Activated CD4-positive, CD25-positive, alpha-beta regulatory T cell treated with anti-CD3 and anti-CD28 coated beads, Interleukin-2, amount 50 U/mL, for 24 hours (primary cell): ENCODE measurements at regions not wholly inside any gene's neighbourhood (a gene's known extent, or its start where the extent isn't known, plus 50 kb on each side); places are given as distances from the start of the nearest gene placed in this dataset.
A peak's percentile ranks its signal among the peaks of the same experiment; 100 is the strongest.
"Not testable (repeated sequence)": the region's sequence is repeated elsewhere in the genome, so short reads cannot be mapped to it uniquely, and the experiment has no call there.

Experiments
- ATAC-seq, 2 donors: fragments of 150-1000 bp; cut with Tn5 transposase; one replicate each; pipeline ENCODE4 v1.10.0; 2021; ENCODE audit warnings: mild to moderate bottlenecking in 1 of 2, moderate library complexity in 1 of 2

- no peak for ATAC-seq
These were observed 107.5 kb upstream of the PELI1 start for GRCh38 chr2:64251497-64252250.

GRCh38 chr2:64252251-64252978, 108.2 kb upstream of the PELI1 start:
- ATAC-seq, result not testable (repeated sequence)

GRCh38 chr2:64253421-64253820, 109.2 kb upstream of the PELI1 start:
- ATAC-seq, result not testable (repeated sequence)

- no peak for ATAC-seq
These were observed 114.3 kb upstream of the PELI1 start for GRCh38 chr2:64258566-64258965.

DNA sequence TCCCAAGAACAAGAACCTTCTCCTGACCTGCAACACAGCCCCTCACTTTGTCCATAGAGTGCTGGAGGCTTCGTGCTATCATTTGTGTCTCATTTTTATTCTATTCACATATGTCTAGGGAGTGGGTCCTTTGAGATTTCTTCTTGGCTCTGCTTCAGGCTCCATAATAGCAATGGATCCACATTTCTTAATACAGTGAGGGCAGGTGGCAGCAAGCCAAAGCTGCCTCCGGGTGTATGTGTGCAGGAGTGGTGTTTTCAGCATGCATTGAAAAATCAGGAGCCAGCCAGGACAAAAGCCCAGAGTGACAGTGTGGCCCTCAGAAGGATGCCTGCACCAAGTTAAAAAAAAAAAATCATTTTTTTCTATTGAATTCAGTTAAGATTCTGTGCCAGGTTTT, 115.1 kb upstream of the PELI1 start:
- ATAC-seq, result no peak

DNA sequence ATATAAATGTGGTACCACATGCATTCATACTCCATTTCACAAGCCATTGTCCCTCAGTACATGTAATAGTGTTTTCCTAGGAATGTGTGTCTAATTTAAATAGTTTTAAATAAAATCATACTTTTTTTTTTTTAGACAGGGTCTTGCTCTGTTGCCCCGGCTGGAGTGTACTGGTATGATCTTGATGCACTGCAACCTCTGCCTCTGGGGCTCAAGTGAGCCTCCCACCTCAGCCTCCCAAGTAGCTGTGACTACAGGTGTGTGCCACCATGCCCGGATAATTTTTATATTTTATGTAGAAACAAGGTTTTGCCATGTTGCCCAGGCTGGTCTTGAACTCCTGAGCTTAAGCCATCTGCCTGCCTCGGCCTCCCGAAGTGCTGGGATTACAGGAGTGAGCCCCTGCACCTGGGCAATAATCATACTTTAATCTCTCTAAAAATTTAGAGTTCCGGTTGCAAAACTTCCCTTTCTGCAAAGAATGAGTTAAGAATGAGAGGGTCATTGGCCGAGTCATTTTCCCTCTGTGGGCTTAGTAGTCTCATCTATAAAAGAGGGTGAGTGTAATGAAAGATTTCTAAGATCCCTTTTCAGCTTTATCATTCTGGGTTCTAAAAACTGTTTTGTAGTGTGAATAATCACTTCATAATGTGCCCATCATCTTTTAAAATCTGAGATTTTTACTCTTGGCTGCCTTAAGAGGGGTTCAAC, 116.0 kb upstream of the PELI1 start:
- peak in 1 of 2 donors; percentile 20 for ATAC-seq

GRCh38 chr2:64260817-64261216, 116.6 kb upstream of the PELI1 start:
- ATAC-seq, result peak; percentile 45 to 55

DNA sequence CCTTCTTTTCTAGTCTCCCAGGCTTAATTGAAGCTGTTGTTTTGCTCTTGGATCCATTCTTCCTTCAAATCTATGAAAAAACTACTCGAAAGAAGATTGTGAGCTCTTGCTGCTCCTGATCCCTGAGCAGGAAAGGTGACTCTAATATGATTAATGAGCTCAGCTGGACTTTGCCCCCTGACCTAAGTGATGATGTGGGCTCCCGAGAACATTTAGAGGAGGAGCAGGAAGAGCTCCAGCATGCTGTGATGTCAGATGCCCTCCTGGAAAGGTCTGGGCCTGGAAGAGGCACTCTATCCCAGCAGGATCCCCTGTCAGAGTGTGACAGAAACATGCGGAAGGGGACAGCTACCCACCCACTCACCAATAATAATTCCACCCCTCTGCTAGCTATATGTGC, 117.9 kb upstream of the PELI1 start:
- ATAC-seq, result no peak

GRCh38 chr2:64262816-64263215, 118.6 kb upstream of the PELI1 start:
- ATAC-seq, result no peak

DNA sequence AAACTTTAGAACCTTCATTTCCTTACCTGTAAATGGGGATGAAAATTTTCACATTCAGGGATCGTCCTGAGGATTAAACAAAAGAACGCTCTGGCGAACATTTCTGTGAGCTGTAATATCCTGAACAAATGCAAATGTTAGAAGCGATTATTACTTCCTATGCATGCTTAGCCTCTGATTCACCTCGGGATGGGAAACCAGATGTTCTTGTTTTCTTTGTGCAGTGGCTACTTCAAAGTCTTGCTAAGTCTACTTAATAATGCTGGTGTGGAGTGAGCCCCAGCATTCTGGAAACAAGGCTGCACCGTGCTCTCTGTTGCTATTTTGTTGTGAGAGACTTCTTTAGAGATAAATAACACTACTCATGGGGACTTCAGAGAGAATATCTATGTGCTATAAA, 119.1 kb upstream of the PELI1 start:
- no peak for ATAC-seq

DNA sequence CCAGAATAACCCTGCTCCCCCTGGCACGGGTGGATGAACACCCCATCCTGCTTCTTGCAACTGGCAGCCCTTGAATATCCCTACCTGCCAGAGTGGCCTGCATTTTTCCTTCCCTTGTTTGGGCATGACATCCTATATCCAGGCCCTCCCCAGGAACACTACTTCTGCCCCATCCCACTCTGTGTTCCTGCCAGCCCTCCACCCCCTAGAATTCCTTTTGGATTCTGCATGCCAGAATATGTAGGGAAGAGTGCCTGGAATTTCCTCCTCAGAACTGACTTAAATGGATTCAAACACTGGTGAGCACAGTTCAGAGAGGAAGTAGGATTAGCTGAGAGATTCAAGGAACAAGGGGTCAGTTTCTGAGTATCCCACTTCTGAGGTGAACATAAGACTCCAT, 123.5 kb upstream of the PELI1 start:
- ATAC-seq, result no peak

DNA sequence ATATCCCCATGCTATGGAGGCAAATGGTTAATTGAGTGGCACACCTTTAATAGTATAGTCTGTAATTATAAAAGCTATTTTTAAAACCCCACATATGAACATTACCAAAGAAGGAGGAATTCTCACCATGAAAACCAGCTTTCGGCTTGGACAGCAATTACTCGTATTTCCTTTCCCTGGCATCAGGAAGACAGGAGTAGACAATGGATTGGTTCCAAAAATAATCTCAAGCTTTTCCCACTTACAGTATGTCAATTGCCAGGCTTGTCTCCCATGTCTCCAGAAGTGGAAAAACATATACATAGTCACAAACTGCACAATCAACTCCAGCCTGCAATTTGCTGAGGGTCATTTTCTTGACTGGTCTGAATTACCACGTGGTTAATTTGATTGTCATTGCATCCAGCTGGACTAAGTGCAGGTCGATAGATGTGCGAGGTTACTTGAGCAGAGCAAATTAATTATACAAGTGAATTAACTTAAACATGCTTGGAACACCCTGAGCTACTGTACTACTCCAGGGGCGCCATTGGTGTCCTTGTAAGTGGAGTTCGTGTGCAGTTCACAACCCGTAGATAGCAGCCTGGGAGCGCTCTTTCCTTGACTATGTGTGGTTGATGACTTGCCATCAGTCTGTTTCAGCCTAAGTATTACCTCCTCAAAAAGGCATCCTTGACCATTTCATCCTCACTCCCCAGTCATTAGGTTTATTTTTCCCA, 124.3 kb upstream of the PELI1 start:
- ATAC-seq, result no peak

DNA sequence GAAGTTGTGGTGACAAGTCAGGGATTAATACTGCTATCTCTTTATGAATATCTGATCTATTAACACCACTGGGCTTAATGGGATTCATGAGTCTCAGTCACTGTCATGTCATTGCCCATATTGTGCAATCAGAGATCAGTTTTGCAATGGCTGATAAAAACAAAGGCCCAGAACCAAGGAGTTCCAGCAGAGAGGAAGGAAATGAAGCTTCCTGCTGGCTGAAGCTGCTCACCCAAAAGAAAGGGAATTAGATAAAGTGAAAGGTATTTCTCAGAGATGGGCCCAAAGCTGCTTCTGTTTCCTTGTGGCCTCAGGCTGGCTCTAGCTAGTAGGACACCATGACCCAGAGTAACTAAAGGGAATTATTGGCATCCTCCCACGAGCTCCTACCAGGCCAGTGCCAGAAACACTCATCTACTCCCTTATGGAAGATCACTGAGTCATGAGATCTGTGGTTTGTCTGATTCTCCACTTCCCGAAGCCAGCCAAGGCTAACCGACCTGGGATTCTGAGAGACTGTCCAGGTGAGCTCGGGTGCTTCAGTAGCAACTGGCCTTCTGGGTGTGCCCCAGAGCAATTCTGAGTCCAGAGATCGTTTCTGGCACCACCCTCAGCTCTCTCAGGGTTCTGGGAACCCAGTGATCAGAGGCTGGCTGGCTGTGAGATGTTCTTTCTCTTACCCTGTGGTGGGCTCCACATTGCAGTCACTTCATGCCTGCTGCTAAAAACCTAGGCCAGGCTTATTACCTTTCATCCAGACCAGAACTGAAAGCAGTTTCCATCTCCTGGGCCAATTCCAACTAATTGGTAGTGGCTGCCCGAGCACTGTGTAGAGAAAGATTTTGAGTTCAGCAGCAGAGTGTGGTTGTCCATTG, 129.5 kb upstream of the PELI1 start:
- peak; percentile 80 to 83 for ATAC-seq

DNA sequence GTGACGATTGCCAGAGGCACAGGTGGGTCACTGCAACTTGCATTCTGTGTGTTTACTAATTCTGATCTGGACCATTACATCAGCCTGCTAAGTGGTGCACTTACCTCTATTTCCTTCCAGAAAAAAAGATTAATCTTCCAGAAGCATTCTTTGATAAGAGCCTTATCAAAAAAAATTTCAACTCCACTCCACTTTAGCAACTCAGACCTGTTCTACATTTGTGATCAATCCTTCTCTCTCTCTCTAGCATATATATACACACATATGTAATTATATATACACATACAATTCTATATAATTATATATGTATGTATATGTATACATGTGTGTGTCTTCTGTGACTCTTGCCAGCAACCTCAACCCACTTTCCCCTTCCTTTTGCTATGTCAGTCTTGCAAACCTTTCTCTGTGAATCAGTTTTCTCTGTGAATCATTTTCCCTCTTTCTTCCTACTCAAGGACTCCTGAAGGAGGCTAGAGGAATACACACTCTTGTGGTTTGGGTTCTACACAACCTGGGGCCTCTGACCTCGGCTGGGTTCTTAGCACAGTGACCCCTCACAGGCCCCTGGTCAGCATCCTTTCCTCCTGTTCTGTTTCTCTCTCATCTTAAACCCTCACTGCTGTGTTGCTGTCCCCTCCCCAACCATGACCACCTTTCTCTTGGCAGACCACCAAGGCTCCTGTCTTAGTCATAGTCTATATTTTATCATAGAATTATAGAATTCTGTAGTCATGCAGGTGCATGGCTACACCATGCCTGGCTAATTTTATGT, 130.4 kb upstream of the PELI1 start:
- ATAC-seq, result peak; percentile 32 to 39

GRCh38 chr2:64275174-64275466, 130.9 kb upstream of the PELI1 start:
- ATAC-seq, result no peak

DNA sequence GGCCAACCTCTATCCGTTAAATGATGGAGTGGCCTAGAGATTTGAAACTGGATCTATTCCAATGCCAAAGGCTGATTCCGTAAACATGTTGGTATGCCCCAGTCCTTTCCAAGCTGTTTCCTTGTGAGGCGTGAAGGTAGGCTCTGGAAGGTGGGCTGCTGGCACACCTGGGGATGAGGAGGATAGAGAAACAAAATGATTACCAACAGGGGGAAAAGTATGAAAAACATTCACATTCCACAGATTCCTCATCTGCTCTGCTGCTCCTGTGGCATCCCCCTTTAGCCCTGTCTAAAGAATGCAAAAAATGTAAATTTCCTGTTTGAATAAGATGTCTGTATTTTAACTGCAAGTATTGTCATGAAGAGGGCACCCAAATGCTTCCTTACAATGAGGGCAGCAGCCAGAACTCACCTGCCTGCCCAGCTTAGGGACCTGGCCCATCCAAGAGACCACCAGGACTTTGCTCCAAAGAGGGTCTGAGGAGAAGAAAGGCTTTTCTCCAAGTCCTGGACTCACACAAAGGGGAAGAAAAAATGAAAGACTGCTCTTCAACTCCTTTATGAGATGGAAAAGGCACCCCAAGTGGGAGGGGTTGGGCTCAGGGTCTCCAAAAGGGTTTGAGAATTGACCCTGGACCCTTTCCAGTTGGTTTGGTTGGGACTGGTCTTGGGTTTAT, 132.3 kb upstream of the PELI1 start:
- no peak for ATAC-seq

DNA sequence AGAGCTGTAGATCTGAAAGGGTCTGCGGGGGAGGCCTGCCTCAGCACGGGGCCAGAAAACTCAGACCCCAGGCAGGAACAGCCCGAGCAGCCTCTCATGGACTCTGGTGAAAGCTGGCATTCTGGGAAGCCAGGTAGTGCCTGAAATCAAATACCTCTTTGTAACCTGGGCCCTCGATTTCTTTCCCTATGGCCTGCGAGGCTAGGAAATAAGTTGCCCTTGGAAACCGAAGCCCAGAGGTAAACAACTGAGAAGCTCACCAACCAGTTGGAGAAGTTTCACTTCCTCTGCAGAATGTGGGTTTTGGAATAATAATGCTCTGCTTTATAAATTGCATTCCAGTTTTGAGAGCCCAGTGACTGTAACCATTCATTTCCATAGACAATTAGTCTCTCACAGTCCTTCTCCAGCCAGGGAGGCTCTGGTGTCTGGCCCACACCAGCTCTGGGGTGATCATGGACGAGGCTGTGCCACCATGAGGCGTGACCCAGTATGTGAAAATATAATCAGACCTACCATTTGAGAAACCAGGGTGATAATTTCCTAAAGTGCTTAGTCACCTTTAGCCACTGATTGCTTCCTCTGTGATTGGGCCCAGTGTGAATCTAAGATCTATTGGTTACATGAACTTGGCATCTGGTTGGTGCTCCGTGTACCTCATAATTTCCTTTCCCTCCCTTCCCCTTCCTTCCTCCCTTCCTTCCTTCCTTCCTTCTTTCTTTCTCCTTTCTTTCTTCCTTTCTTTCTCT, 133.1 kb upstream of the PELI1 start:
- ATAC-seq, result peak; percentile 22 to 25

GRCh38 chr2:64280812-64281211, 136.6 kb upstream of the PELI1 start:
- ATAC-seq, result not testable (repeated sequence)

GRCh38 chr2:64283006-64283570, 138.9 kb upstream of the PELI1 start:
- ATAC-seq, result peak in 1 of 2 donors; percentile 2
